GM12875 (cell line): ENCODE measurements at regions not wholly inside any gene's neighbourhood (a gene's known extent, or its start where the extent isn't known, plus 50 kb on each side); places are given as distances from the start of the nearest gene placed in this dataset.

ENCODE experiments used
- H3K4me3 ChIP-seq: one replicate; pipeline ENCODE4 v1.5.1; 2011; ENCODE audit warnings: low read depth, low read length, control low read depth
- CTCF ChIP-seq: IDR thresholded peaks from 2 replicates; pipeline ENCODE4 v1.5.1; 2011; ENCODE audit warnings: low read depth, mild to moderate bottlenecking, control low read depth, inconsistent platforms, low read length, moderate library complexity, borderline replicate concordance; ENCODE audit not compliant: insufficient read depth

GRCh38 chr6:6859722-6860121 is 248.0 kb upstream of the RREB1 start:
- H3K4me3 ChIP-seq, result no peak overlapping the region
- no peak for TF ChIP-seq CTCF

- no peak for TF ChIP-seq CTCF
- H3K4me3 ChIP-seq, result no peak overlapping the region
Measured at GRCh38 chr6:6860863-6861262, 246.9 kb upstream of the RREB1 start.

- no peak for TF ChIP-seq CTCF
Measured at GRCh38 chr6:6861351-6861894, 246.3 kb upstream of the RREB1 start.

GRCh38 chr6:6861995-6862394 is 245.8 kb upstream of the RREB1 start:
- no peak overlapping the region for H3K4me3 ChIP-seq
- TF ChIP-seq CTCF, result no peak

More at GRCh38 chr6:6861351-6861894, 246.3 kb upstream of the RREB1 start:
- H3K4me3 ChIP-seq, result no peak overlapping the region

GRCh38 chr6:6863970-6864639 is 243.7 kb upstream of the RREB1 start:
- TF ChIP-seq CTCF, result no peak
- no peak overlapping the region for H3K4me3 ChIP-seq

GRCh38 chr6:6865611-6866010 is 242.2 kb upstream of the RREB1 start:
- no peak for TF ChIP-seq CTCF
- no peak overlapping the region for H3K4me3 ChIP-seq
